Left forelimb (tissue), 1 donor: ENCODE measurements at regions not wholly inside any gene's neighbourhood (a gene's known extent, or its start where the extent isn't known, plus 50 kb on each side); places are given as distances from the start of the nearest gene placed in this dataset.
"Not testable (repeated sequence)": the region's sequence is repeated elsewhere in the genome, so short reads cannot be mapped to it uniquely, and the experiment has no call there.

Experiments used
- DNase-seq: peaks from one replicate; pipeline ENCODE4 v3.0.0-alpha.2; 2018; ENCODE audit warnings: low spot score

DNA sequence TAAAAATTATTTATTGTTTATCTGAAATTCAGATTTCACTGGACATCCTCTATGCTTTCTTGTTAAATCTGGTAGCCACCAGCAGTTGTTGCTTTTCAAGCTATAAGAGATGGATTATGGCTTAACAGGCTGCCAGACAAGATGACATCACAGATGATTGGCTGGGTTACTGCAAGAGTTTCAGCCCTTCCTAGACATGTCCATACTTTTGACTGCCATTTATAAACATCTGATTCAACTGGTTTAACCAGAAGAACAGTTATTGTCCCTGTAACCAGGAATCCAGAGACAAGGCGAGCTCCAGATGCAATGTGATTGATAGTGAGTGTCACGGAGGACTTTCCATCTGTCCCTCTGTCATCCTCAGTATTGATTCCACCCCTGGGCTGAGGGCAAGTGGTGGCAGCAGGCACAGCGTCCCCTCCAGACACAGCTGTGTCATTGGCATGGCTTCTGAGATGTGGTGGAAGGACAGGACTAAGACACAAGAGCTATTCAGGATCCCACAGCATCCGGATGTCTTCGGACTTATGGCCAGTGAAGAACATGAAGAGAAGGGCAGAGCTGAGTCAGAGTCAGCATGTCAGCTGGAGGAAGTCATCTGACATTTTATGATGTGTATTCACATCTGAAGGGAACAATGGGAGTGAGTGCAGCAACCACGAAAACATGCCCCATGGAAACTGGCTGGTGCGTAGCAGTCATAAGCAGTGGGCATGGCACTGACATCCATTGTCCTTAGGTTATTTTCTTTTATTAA is 284.5 kb upstream of the CDYL start:
- DNase-seq: no peak

DNA sequence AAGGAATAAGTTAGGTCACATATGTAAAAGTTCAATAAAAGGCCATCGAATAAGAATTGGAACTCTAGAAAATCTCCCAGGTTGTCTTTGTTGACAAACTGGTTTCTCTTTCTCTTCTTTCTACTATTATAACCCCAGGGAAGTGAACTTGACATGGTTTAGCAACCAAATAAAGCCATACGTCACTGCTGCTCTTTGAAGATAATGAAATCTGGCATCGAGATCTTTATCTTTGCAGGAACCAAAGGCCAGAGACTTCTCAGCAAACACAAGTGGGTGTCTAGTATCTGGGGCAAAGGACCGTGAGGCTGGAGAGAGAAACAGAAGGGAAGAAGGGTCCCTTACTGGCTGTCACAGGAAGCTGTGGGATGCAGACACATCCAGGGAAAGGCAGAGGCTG is 286.7 kb upstream of the CDYL start:
- no peak for DNase-seq

GRCh38 chr6:4488389-4488788 is 287.8 kb upstream of the CDYL start:
- DNase-seq: no peak

DNA sequence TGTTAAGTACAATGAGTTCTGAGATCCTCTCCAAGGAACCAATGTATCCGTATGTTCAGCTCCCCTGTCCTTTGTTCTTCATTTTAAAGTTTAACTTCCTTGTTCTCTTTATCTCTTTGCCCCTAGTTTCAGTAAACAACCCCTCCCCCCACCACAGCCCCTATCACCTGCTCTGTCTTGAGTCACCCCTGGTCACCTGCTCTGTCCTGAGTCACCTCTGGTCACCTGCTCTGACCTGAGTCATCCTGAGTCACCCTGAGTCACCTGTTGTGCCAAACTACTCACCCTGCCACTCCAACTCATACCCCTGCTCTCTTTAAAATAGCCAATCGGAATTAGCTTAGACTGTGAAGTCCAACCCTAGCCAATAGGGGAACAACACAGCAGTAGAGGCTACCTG is 288.7 kb upstream of the CDYL start:
- no peak for DNase-seq

- no peak for DNase-seq
Observed at GRCh38 chr6:4486568-4487315, 289.5 kb upstream of the CDYL start.

GRCh38 chr6:4485735-4486134 is 290.5 kb upstream of the CDYL start:
- no peak for DNase-seq

- DNase-seq: no peak
Observed at GRCh38 chr6:4482461-4482860, 293.7 kb upstream of the CDYL start.

- no peak for DNase-seq
Observed at GRCh38 chr6:4480788-4481735, 295.1 kb upstream of the CDYL start.

DNA sequence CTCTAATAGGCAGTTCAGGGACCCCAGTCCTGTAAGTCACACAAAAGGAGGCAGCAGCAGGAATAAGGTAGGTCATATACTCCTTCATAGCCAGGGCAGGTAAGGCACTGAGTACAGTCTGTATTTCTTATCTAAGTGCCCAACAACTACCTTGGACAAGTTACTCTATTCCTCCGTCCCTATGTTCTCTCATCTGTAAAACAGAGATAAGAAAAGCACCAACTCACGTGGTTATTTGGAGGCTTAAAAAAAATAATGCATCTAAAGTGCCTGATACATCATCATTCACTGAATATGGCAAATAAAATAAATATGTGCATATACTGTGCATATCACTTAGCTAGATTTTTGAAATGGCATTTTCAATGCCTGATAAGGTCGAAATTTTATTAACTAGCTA is 298.1 kb upstream of the CDYL start:
- DNase-seq: no peak

DNA sequence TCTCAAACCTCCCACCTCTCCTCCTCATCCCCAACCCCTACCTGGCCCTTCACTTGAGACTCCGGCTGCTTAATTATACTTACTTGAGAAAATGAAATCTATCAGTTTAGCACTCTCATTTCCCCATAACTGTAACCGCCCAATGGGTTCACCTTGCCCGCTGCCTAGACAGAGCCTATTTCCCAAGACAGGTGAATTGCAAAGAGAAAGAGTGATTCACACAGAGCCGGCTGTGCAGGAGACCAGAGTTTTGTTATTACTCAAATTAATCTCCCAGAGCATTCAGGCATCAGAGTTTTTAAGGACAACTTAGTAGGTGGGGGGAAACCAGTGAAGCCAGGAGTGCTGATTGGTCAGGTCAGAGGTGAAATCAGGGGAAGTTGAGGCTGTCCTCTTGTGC is 301.4 kb upstream of the CDYL start:
- DNase-seq: no peak

- DNase-seq: no peak
Observed at GRCh38 chr6:4472969-4473642, 303.1 kb upstream of the CDYL start.

DNA sequence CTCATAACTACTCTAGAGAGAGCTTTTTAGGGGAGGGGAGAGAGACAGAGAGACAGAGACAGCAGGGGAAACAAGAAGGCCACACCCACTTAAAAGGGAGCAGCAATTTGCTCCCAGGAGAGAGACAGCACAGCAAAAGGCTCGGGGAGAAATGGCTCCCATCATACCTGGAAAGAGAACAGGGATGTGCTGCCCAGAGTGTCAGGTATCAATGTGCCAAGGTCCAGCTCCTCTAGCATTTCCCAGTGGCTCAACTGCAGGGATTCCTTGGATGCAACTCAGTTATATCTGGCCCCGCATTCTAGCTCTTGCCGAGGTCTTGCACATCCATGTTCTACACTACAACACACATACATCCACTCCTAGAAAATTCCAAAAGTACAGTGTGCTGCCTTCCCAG is 304.0 kb upstream of the CDYL start:
- DNase-seq: no peak

- not testable (repeated sequence) for DNase-seq
Observed at GRCh38 chr6:4471515-4471914, 304.7 kb upstream of the CDYL start.

DNA sequence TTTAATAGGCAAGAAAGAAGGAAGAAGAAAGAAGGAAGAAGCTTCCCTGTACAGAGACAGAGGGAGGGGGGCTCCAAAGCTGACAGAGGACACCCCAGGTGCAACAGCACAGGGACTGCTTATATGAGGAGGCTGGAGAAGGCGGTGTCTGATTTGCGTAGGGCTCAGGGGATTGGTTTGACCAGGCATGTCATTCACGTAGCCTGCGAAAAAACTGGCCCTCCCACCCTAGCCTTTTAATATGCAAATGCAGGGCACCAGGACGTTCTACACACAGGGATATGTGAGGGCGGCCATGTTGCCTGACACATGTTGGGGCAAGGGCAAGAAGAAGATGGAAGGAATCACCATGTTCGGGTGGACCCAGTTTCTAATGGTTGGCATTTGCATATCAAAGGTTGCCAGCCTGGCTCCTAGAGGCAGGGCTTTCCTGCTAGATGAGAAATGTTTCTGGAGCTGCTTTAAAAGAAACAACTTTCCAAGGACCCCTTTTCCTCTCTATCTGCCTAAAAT is 305.4 kb upstream of the CDYL start:
- no peak for DNase-seq

- no peak for DNase-seq
Observed at GRCh38 chr6:4466769-4467480, 309.3 kb upstream of the CDYL start.

- DNase-seq: no peak
Observed at GRCh38 chr6:4466261-4466660, 309.9 kb upstream of the CDYL start.

DNA sequence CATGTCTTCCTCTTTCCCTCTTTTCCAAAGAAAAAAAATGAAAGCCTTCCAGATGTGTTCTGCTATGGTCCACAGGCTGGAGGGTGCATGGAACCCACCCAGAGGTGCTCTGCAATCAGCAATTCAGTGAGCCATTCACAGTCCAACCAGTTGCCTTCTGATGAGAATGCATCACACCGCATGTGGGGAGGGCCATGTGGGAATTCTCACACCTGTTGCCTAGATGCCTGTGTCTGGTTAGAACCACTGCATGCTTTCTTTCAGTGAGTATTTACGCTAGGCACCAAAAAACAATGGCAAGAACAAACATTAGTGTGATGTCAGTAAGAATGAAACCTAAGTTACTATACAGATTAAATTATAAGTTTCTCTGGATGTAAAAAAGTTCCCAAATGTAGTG is 311.6 kb upstream of the CDYL start:
- no peak for DNase-seq

DNA sequence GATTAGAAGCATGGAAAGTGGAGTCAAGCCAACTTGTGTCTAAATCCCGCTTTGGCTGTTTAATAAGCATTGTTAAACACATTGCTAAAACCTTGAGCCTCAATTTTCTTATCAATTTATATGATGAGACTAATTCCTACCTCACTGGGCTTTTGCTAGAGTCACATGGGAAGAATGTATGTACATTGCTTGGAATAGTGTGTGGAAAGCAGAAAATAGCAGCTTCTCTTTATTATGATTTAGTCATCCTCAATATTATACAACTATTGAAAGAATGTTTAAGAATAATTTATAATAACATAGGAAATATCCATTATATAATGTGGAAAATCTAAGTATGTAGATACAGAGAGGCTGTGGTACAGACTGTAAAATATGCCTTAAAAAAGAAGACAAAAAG is 313.0 kb upstream of the CDYL start:
- DNase-seq: no peak

DNA sequence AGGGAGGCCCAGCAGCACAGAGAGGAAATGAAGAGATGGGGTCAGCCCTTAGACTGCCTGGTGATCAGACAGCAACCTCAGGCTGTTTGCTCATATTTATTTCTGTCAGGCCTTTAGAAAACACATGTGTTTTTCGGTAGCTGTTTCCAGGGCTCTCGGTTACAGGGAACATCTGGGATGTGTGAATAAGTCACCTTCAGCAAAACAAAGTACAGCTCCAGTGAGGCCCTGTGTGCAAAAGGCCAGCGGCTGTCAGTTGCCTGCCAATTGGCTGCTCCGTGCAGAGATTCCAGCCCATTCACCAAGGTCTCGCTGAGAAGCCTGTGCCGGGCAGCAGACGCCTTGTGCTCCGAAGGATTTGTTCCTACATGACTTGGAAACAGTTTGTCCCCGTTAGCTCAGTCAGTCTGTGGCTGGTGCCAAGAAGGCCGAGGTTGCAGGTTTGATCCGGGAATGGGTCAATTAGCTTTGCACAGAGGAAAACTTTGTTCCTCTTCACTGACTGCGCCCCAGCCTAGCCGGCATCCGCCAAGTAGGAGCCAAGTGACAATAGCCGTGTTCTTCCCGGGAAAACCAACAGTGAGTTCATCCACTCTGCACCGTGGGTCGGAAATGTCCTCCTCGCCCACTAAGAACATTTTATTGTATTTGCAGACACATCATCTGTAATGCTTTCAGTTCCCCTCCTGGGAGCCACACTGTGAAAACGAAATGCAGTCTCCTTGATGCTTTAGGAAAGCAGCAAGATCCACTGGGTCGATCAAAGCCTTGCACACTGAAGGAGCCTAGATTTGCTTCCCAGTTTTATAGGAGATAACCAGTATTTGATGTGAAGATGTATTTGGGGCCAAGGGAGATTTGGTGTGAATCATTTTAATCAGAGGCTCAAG is 315.4 kb upstream of the CDYL start:
- DNase-seq: peak; percentile 84

- DNase-seq: no peak
Observed at GRCh38 chr6:4459996-4460395, 316.2 kb upstream of the CDYL start.
